ENCODE measurements at regions not wholly inside any gene's neighbourhood (a gene's known extent, or its start where the extent isn't known, plus 50 kb on each side); places are given as distances from the start of the nearest gene placed in this dataset.
A peak's percentile ranks its signal among the peaks of the same experiment; 100 is the strongest.

GRCh38 chr12:25417071-25417470, 136.0 kb downstream of the LMNTD1 start:
- no peak for DNase-seq (ENCODE audit: low read depth)
- H3K4me3 ChIP-seq (ENCODE audit: low read depth, low read length), result no peak overlapping the region
- TF ChIP-seq CTCF (IDR thresholded peaks at IDR 0.05; ENCODE audit: insufficient read depth, low read depth, low read length), result no peak

GRCh38 chr12:25416516-25416915, 136.6 kb downstream of the LMNTD1 start:
- no peak for DNase-seq (ENCODE audit: low read depth)
- no peak for TF ChIP-seq CTCF (IDR thresholded peaks at IDR 0.05; ENCODE audit: insufficient read depth, low read depth, low read length)
- no peak overlapping the region for H3K4me3 ChIP-seq (ENCODE audit: low read depth, low read length)

GRCh38 chr12:25415004-25415403, 138.1 kb downstream of the LMNTD1 start:
- no peak overlapping the region for H3K4me3 ChIP-seq (ENCODE audit: low read depth, low read length)
- no peak for TF ChIP-seq CTCF (IDR thresholded peaks at IDR 0.05; ENCODE audit: insufficient read depth, low read depth, low read length)
- no peak for DNase-seq (ENCODE audit: low read depth)

- no peak overlapping the region for H3K4me3 ChIP-seq (ENCODE audit: low read depth, low read length)
- DNase-seq (ENCODE audit: low read depth), result no peak
- TF ChIP-seq CTCF (IDR thresholded peaks at IDR 0.05; ENCODE audit: insufficient read depth, low read depth, low read length), result no peak
Measured at GRCh38 chr12:25412735-25413134, 140.3 kb downstream of the LMNTD1 start.

DNA sequence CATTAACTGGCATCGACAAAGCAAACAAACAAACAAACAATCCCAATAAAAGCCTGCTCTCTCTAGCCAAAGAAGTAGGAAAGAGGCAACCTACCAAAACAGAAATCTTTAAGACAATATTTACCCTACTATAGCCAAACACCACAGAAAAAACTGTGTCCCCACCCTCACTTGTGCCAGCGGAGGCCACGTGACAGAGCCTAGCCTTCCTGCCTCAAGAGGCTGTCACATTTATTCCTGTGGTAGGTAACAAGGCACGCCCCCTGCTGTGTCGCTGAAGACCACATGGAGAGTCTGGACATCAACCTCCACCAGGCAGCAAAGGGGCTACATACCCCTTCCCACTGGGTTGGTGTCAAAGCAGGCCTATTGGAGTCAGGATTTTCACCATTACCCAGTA, 148.1 kb downstream of the LMNTD1 start:
- H3K4me3 ChIP-seq (ENCODE audit: low read depth, low read length), result no peak overlapping the region
- DNase-seq (ENCODE audit: low read depth), result no peak
- no peak for TF ChIP-seq CTCF (IDR thresholded peaks at IDR 0.05; ENCODE audit: insufficient read depth, low read depth, low read length)

DNA sequence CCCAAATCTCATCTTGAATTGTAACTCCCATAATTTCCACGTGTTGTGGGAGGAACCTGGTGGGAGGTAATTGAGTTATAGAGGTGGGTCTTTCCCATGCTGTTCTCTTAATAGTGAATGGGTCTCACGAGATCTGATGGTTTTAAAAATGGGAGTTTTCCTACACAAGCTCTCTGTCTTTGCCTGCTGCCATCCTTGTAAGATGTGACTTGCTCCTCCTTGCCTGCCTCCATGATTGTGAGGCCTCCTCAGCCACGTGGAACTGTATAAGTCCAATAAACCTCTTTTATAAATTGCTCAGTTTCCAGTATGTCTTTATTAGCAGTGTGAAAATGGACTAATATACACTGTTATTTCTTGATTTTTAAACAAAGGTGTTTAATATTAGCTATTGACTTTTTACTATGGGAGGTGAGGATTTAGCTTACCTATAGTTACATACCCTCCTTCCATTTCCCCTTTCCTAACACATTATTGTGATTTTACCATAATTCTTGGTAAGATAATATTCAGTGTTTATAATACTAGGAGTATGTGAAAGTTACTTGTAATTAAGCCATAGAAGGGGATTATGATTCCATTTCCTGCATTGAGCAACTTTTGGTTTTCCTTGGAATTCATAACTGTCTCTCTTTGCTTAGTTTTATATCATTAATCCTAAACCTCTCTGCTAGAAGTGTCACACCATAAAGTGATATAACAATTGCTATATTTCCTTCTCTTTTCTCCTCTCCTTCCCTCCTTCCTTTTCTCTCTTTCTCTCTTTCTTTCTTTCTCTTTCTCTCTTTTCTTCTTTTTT, 151.0 kb upstream of the KRAS start:
- peak; percentile 36 for DNase-seq (ENCODE audit: low read depth)

More for the DNA sequence above, 151.0 kb upstream of the KRAS start:
- TF ChIP-seq CTCF (IDR thresholded peaks at IDR 0.05; ENCODE audit: insufficient read depth, low read depth, low read length), result no peak
- H3K4me3 ChIP-seq (ENCODE audit: low read depth, low read length), result no peak overlapping the region

Measured in fibroblast of villous mesenchyme (primary cell).